NCI-H345 treated with DMSO at 0.1 percent for 48 hours (cell line): ENCODE measurements at regions not wholly inside any gene's neighbourhood (a gene's known extent, or its start where the extent isn't known, plus 50 kb on each side); places are given as distances from the start of the nearest gene placed in this dataset.
A peak's percentile ranks its signal among the peaks of the same experiment; 100 is the strongest.
"Not testable (repeated sequence)": the region's sequence is repeated elsewhere in the genome, so short reads cannot be mapped to it uniquely, and the experiment has no call there.

Experiments used
- DNase-seq: peaks from one replicate; lab custom pipeline; 2025; ENCODE audit not compliant: unreplicated experiment; lab: John Stamatoyannopoulos, UW

DNA sequence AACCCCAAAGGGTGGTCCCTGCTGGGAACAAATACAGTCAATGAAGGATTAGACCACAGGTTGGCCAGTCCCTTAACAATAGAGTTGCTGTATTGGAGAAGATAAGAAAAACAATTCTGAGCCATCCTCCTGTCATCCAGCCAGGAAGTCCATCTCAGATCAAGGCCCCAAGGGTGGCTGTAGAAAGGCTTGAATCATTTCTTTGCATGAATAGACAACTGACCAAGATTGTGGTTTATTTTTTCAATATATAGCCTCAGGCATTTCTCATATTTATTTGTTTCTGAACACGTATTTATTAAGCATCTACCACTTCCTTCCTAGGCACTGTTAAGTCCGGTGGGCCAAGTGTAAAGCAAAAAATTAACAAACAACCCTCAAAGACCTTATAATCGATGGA is 274.4 kb upstream of the SLC14A2 start:
- no peak for DNase-seq

- no peak for DNase-seq
Measured at GRCh38 chr18:45341454-45341853, 273.8 kb upstream of the SLC14A2 start.

DNA sequence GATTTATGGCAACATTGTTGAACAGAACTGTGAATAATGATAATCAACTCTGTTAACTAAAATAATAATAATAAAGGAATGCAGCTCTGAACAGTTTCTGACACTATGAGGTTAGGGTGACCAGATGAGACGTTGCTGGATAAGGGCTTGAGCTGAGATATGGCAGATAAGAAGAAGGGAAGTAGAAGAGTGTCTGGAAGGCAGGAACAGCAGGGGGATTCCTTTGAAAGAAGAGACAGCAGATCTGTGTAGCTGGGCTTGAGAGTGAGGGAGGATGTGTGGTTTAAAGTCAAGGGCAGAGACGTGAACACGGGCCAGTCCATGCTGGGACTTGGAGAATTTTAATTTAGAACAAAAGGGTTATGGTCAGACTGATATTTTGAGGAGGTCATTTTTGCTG is 273.1 kb upstream of the SLC14A2 start:
- DNase-seq = no peak

DNA sequence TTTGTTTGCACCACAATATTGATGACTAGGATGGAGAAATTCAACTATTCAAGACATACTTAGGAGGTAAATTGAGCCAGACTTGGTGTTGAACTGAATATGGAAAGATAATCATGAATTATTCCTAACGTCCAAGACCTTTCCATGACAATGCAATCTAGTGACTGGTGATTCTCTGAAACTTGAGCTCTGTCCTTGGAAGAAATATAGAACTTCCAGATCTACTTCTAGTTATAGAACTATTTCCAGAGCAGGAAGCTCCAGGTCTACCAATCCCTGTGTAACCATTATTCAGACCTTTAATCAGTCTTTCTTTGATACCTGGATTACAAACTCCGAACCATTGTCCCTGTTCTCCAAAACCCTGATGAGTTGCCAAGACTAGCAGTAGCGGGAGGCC is 272.6 kb upstream of the SLC14A2 start:
- no peak for DNase-seq

DNA sequence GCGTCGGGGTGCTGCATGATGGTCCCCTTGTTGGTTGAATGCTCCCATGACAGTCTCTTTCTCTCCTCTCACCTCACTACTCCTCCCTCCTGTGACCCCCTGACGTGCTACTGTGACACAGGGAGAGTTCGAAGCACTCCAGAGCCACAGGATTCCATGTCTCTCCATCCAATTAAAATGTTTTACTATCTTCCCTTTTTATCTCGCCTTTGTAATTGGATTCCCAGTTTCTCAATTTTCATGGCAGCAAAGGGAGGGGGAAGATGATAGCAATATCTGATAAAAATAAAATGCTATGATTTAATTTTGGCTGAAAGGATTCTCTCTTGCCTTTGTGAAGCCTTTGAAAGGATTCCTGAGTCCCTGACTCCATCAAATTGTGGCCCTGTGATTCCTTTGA is 271.9 kb upstream of the SLC14A2 start:
- no peak for DNase-seq

DNA sequence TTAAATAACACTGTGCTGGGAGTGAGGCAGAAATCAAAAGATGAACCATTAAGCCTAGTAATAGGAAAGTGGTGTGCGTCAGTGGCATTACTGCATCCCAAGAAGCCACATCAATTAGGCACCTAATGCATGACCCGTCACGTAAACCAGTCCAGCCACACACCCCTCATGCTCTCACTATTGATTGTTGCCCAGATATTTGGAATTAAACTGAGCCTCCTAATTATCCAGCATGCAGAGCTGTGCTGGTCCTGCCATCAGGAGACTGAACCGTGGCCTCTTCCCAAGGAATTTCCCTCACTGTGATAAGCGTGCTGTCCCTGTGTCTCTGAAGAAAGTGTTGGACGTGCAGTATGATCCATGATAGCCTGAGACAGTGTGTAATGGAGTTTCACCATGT is 270.6 kb upstream of the SLC14A2 start:
- DNase-seq = not testable (repeated sequence)

- DNase-seq = no peak
Measured at GRCh38 chr18:45349019-45349418, 266.3 kb upstream of the SLC14A2 start.

GRCh38 chr18:45349467-45349866 is 265.8 kb upstream of the SLC14A2 start:
- no peak for DNase-seq

DNA sequence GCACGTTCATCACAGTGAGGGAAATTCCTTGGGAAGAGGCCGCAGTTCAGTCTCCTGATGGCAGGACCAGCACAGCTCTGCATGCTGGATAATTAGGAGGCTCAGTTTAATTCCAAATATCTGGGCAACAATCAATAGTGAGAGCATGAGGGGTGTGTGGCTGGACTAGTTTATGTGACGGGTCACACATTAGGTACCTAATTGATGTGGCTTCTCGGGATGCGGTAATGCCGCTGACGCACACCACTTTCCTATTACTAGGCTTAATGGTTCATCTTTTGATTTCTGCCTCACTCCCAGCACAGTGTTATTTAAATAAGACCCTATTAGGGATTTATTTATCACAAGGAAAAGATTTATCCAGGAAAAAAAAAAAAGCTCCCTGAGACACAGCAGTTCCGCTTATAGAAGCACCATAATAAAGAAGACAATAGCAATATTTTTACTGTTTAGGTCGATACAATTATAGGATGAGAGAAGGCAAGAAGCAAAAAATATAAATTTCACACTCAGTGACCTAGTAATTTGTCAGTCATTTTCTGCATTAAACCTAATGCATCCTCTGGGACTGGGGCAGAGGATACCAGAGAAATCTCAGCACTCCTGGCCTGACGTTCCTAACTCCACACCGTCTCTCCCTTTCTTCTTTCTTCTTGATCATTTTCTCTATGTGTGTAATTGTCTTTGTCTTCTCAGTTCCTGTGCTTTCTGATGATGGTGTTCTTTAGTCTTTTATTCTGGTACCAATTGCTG is 264.7 kb upstream of the SLC14A2 start:
- DNase-seq = no peak

- no peak for DNase-seq
Measured at GRCh38 chr18:45352874-45353273, 262.4 kb upstream of the SLC14A2 start.

DNA sequence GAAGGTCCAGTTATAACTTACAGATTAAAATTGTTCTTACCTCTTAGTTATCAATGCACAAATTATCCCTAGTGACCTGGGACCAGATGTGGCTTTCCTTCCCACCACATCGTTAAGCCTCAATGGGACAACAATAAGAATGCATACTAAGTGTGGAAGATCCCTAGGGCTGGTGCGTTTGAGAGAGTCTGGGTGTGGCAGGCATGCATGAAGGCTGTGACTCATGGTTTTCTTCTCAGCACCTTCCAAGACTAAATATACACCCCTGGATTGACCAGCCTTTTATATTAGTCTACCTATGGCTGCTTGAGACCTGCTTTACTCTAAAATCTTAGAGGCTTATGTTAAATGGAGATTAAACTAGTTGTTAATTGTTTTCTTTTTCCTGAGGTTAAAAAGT is 261.7 kb upstream of the SLC14A2 start:
- no peak for DNase-seq

DNA sequence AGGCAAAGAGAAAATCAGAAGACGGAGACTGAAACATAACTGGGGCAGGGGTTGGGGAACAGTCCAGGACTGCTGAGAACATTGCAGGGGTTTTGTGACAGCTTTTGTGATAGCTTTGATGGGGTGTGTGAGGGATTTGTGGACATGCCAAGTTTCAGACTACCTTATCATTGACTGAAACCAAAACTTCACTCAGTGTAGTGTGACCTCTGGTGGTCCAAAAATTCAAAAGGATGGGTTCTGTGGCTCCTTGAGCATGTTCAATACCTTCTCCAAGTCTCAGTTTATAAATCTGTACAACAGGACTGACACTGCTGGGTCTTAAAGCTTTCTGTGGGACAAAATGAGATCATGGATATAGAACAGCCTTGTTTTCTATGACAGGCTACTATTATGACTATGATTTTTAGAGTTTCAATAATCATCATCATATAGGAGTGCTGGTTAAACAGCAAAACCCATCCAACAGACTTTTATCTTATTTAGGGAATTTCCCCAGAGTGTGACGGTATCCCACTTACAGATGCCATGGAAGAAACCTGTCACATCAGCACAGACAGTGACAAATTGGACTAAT is 259.2 kb upstream of the SLC14A2 start:
- DNase-seq = no peak

DNA sequence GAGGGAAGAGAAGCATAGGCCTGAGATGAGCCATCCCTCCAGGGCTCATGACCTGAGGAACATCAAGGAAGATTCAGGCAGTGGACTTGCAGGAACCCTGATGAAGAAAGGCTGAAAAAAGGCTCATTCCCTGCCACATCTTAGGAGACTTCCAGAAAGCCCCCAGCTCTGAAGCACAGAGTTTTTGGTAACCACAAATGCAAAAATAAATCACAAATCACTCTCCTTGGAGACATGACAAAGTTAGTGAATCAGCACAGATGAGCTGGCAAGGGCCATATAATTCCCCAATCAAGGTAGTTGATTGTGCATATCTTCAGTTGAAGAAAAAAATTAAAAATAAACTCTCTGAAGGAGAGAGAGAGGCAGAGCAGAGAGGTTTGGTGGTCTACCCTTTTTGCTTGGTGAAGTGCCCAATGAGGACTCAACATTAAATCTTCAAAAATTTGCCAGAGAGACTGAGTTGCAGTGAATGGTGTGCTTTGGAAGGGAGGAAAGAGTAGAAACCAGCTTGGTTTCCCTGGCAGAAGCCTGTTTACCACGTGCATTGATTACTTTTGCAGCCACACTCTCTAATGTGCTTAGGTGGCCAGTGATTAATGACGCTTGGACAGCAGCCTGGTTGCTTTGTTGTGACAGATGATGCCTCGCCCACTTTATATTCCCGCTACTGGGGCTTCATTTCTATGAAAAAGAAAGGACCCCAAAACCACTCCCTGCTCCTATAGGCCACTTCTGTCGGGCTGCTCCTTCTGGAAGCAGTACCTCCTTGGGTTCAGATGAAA is 257.4 kb upstream of the SLC14A2 start:
- no peak for DNase-seq

DNA sequence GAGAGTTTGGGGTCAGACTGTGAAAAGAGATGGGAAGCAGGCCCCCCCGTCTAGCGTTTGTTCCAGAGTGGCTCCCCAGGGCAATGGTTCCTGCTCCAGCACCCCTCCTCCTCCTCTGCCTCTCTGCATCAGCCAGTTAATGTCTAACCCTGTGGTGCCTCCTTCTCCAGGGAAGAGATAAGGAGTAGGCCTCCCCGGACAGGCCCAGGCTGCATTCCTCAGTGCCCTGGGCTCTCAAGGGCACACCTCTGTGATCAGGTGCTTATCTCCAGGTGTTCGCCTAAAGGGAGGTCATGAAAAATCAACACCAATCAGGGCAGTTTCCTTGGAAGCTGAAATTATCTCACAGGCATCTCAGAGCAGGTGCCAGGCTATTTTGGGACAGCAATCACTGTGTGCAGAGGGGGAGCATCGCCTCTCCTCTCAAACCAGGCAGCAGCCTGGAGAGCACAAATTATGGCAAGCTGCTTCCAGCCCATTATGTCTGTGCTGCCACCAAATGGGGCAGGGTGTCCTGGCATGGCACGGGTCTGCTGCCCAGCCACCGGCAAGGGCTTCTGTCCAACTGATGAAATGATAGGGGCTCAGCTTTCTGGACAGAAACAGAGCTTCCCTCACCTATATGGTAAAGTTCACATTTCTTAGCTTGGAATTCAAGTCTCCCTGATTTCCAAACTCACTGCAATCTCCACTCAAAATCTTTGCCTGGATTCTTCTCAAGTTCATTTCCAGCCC is 255.8 kb upstream of the SLC14A2 start:
- DNase-seq = peak; percentile 15

GRCh38 chr18:45361125-45361851 is 254.0 kb upstream of the SLC14A2 start:
- DNase-seq = no peak

DNA sequence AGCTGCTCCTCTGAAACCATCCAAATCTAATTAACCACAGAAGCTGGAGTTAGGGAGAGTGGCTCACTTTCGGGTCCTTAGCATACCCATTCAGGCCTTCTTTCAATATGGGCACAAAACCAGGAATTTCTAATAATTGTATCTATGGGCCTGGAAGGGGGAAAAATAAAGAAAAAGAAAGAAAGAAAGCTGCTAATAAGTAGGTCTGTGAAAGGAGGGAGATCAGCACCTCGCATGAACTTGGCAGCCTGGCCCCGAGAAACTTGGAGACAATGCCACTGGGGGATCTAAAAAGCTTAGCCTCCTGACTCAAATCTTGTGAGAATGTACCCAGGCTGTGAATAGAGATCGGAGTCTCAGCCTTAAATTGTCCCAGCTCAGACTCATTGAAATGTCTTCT is 252.1 kb upstream of the SLC14A2 start:
- DNase-seq = no peak

DNA sequence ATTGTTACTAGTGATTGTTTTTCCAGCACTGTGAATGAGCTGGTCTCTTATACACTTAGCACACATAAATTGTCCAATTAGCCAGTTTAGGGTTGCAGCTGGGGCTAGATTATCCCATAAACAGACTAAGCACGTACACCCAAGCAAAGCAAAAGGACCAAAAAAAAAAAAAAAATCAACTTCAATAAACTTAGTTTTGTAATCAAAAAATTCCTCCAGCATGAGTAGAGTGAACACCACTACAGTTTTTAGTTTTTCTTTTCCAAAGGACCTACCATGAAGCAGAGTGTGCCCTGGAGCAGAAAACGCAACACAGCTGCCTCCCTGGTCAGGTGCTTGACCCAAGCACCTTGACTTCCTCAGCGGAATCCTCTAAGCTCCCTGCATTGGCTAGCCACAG is 249.4 kb upstream of the SLC14A2 start:
- DNase-seq = no peak

- no peak for DNase-seq
Measured at GRCh38 chr18:45370255-45371010, 244.8 kb upstream of the SLC14A2 start.

GRCh38 chr18:45373286-45373880 is 241.9 kb upstream of the SLC14A2 start:
- no peak for DNase-seq

- DNase-seq = no peak
Measured at GRCh38 chr18:45374236-45374635, 241.0 kb upstream of the SLC14A2 start.
